ENCODE measurements at regions not wholly inside any gene's neighbourhood (a gene's known extent, or its start where the extent isn't known, plus 50 kb on each side); places are given as distances from the start of the nearest gene placed in this dataset.
A peak's percentile ranks its signal among the peaks of the same experiment; 100 is the strongest.
"Not testable (repeated sequence)": the region's sequence is repeated elsewhere in the genome, so short reads cannot be mapped to it uniquely, and the experiment has no call there.

GRCh38 chr10:45229823-45230222 is 85.6 kb downstream of the OR13A1 start:
- H3K27me3 Mint-ChIP-seq (ENCODE audit: insufficient read depth, low read depth): peaks cover 3% of the 10 kb centered on the region
- no peak overlapping the region for H3K4me3 Mint-ChIP-seq

DNA sequence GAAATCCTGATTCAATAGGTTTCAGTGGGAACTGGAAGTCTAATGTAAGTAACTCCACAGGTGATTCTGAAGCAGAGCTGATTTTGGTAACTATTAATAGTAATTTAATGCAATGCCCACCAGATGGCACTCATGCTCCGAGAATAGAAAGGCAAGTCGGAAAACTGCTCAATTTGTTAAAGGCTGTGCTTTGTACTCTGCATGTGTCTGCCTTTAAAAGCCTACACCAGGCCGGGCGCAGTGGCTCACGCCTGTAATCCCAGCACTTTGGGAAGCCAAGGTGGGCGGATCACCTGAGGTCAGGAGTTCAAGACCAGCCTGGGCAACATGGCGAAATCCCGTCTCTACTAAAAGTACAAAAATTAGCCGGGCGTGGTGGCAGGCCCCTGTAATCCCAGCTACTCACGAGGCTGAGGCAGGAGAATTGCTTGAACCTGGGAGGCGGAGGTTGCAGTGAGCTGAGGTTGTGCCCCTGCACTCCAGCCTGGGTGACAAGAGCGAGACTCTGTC is 80.1 kb downstream of the OR13A1 start:
- H2AFZ ChIP-seq (replicated peaks); H3K27me3 ChIP-seq; H3K4me3 Mint-ChIP-seq; H3K9me3 ChIP-seq (ENCODE audit: low read depth); H3F3A ChIP-seq (ENCODE audit: low read depth); H3K27ac ChIP-seq; H3K9ac ChIP-seq; H3K4me3 ChIP-seq; H3K27ac Mint-ChIP-seq; H3K79me2 ChIP-seq (ENCODE audit: low read depth); H3K36me3 Mint-ChIP-seq; H3K27me3 Mint-ChIP-seq (ENCODE audit: insufficient read depth, low read depth); H4K20me1 ChIP-seq (ENCODE audit: low read depth); H3K4me2 ChIP-seq; H3K36me3 ChIP-seq; H3K4me1 ChIP-seq; H3K4me1 Mint-ChIP-seq; H3K9me3 Mint-ChIP-seq: not testable (repeated sequence)
- peak; percentile 74 for TF ChIP-seq CTCF (IDR thresholded peaks at IDR 0.05)
- DNase-seq (ENCODE audit: low spot score): peak; percentile 91

More at GRCh38 chr10:45229823-45230222, 85.6 kb downstream of the OR13A1 start:
- H3K9me3 Mint-ChIP-seq: peaks cover 18% of the 10 kb centered on the region
- Histone ChIP-seq H3K79me2 (ENCODE audit: low read depth) (no peaks in the 10 kb centered on the region), H2AFZ (replicated peaks) (no peak overlapping the region), H3K4me2 (no peak overlapping the region), H3K9me3 (ENCODE audit: low read depth) (no peaks in the 10 kb centered on the region), H3K27ac (no peak overlapping the region), H3K4me1 (no peaks in the 10 kb centered on the region), H3F3A (ENCODE audit: low read depth) (no peaks in the 10 kb centered on the region), H3K27me3 (no peaks in the 10 kb centered on the region), H3K36me3 (no peaks in the 10 kb centered on the region), H4K20me1 (ENCODE audit: low read depth) (no peaks in the 10 kb centered on the region), H3K9ac (no peak overlapping the region), H3K4me3 (no peak overlapping the region)
- no peaks in the 10 kb centered on the region for H3K36me3 Mint-ChIP-seq
- H3K27ac Mint-ChIP-seq: no peak overlapping the region
- no peak for TF ChIP-seq CTCF (IDR thresholded peaks at IDR 0.05)
- no peak for TF ChIP-seq EZH2 (IDR thresholded peaks at IDR 0.05)
- no peak for TF ChIP-seq EZH2phosphoT487 (IDR thresholded peaks at IDR 0.05)
- H3K4me1 Mint-ChIP-seq: no peaks in the 10 kb centered on the region
- DNase-seq (ENCODE audit: low spot score): no peak

- H3K9me3 Mint-ChIP-seq: no peaks in the 10 kb centered on the region
- no peaks in the 10 kb centered on the region for H3K27me3 ChIP-seq
- H3K36me3 ChIP-seq: no peaks in the 10 kb centered on the region
- H3K36me3 Mint-ChIP-seq: no peaks in the 10 kb centered on the region
- no peaks in the 10 kb centered on the region for H4K20me1 ChIP-seq (ENCODE audit: low read depth)
- no peak for DNase-seq (ENCODE audit: low spot score)
- H3F3A ChIP-seq (ENCODE audit: low read depth): no peaks in the 10 kb centered on the region
- H3K27ac ChIP-seq: no peak overlapping the region
- no peaks in the 10 kb centered on the region for H3K79me2 ChIP-seq (ENCODE audit: low read depth)
- no peak overlapping the region for H3K4me3 Mint-ChIP-seq
- H3K4me3 ChIP-seq: no peak overlapping the region
- TF ChIP-seq EZH2phosphoT487 (IDR thresholded peaks at IDR 0.05) (no peak), EZH2 (IDR thresholded peaks at IDR 0.05) (no peak), CTCF (IDR thresholded peaks at IDR 0.05) (no peak)
- no peaks in the 10 kb centered on the region for H3K9me3 ChIP-seq (ENCODE audit: low read depth)
- no peak overlapping the region for H2AFZ ChIP-seq (replicated peaks)
- H3K27me3 Mint-ChIP-seq (ENCODE audit: insufficient read depth, low read depth): peaks cover 2% of the 10 kb centered on the region
- no peak overlapping the region for H3K4me2 ChIP-seq
- no peaks in the 10 kb centered on the region for H3K4me1 ChIP-seq
- no peak overlapping the region for H3K27ac Mint-ChIP-seq
- H3K4me1 Mint-ChIP-seq: no peaks in the 10 kb centered on the region
- no peak overlapping the region for H3K9ac ChIP-seq
Measured at GRCh38 chr10:45235798-45236220, 79.6 kb downstream of the OR13A1 start.

All from neural progenitor cell (in vitro differentiated cells).